ENCODE measurements at regions not wholly inside any gene's neighbourhood (a gene's known extent, or its start where the extent isn't known, plus 50 kb on each side); places are given as distances from the start of the nearest gene placed in this dataset.

- no peak for DNase-seq (ENCODE audit: low read depth)
These were observed 61.5 kb upstream of the RAPGEF2 start for GRCh38 chr4:159041054-159042034.

GRCh38 chr4:159042097-159042605 lies 60.7 kb upstream of the RAPGEF2 start:
- no peak for DNase-seq (ENCODE audit: low read depth)

GRCh38 chr4:159042868-159043267 lies 60.0 kb upstream of the RAPGEF2 start:
- DNase-seq (ENCODE audit: low read depth), result no peak

GRCh38 chr4:159043861-159044260 lies 59.0 kb upstream of the RAPGEF2 start:
- no peak for DNase-seq (ENCODE audit: low read depth)

- DNase-seq (ENCODE audit: low read depth), result no peak
These were observed 57.6 kb upstream of the RAPGEF2 start for GRCh38 chr4:159045321-159045720.

- no peak for DNase-seq (ENCODE audit: low read depth)
These were observed 56.2 kb upstream of the RAPGEF2 start for GRCh38 chr4:159046683-159047082.

GRCh38 chr4:159047478-159048165 lies 55.3 kb upstream of the RAPGEF2 start:
- DNase-seq (ENCODE audit: low read depth), result no peak

- no peak for DNase-seq (ENCODE audit: low read depth)
These were observed 54.6 kb upstream of the RAPGEF2 start for GRCh38 chr4:159048166-159048886.

- DNase-seq (ENCODE audit: low read depth), result no peak
These were observed 53.0 kb upstream of the RAPGEF2 start for GRCh38 chr4:159049780-159050375.

GRCh38 chr4:159051245-159052071 lies 51.4 kb upstream of the RAPGEF2 start:
- no peak for DNase-seq (ENCODE audit: low read depth)

- no peak for DNase-seq (ENCODE audit: low read depth)
These were observed 50.6 kb upstream of the RAPGEF2 start for GRCh38 chr4:159052315-159052714.

Measured in Daoy (cell line).